OCI-LY1 (cell line): ENCODE measurements at regions not wholly inside any gene's neighbourhood (a gene's known extent, or its start where the extent isn't known, plus 50 kb on each side); places are given as distances from the start of the nearest gene placed in this dataset.

Experiments used
- H2AFZ ChIP-seq: fragments of 200-600 bp; sonication (generic), shearing (Covaris generic); 2 replicates; pipeline ENCODE4 v1.6.0; 2014; ENCODE audit warnings: antibody characterized with exemption, mild to moderate bottlenecking, low read length
- H3F3A ChIP-seq: fragments of 200-600 bp; sonication (generic), shearing (Covaris generic); 2 replicates; pipeline ENCODE4 v1.6.0; 2014; ENCODE audit warnings: mild to moderate bottlenecking, antibody characterized with exemption, low read length, moderate library complexity; ENCODE audit not compliant: insufficient read depth
- H3K27ac ChIP-seq: fragments of 200-600 bp; sonication (generic); 2 replicates; pipeline ENCODE4 v1.5.1; 2014; ENCODE audit warnings: low read length, mixed run types, mild to moderate bottlenecking, low read depth; ENCODE audit not compliant: poor library complexity, severe bottlenecking
- H3K27me3 ChIP-seq: fragments of 200-600 bp; sonication (generic); 2 replicates; pipeline ENCODE4 v1.6.0; 2014; ENCODE audit warnings: antibody characterized with exemption, mild to moderate bottlenecking, low read length, moderate library complexity; ENCODE audit not compliant: insufficient read depth
- H3K36me3 ChIP-seq: fragments of 200-600 bp; sonication (generic); 2 replicates; pipeline ENCODE4 v1.6.1; 2014; ENCODE audit warnings: mild to moderate bottlenecking, antibody characterized with exemption, low read length, moderate library complexity, mixed read lengths; ENCODE audit not compliant: insufficient read depth
- H3K4me1 ChIP-seq: fragments of 200-600 bp; sonication (generic); 2 replicates; pipeline ENCODE4 v1.5.1; 2014; ENCODE audit warnings: mild to moderate bottlenecking, low read length, moderate library complexity; ENCODE audit not compliant: insufficient read depth, severe bottlenecking
- H3K4me2 ChIP-seq: fragments of 200-600 bp; sonication (generic), shearing (Covaris generic); 2 replicates; pipeline ENCODE4 v1.6.1; 2014; ENCODE audit warnings: low read length
- H3K4me3 ChIP-seq: fragments of 200-600 bp; sonication (generic); 2 replicates; pipeline ENCODE4 v1.5.1; 2014; ENCODE audit warnings: low read length, low read depth, mild to moderate bottlenecking, mixed read lengths; ENCODE audit not compliant: poor library complexity, severe bottlenecking
- H3K79me2 ChIP-seq: fragments of 200-600 bp; shearing (Covaris generic); 2 replicates; pipeline ENCODE4 v1.6.1; 2016; ENCODE audit warnings: mixed run types, low read length, mixed read lengths; ENCODE audit not compliant: insufficient read depth
- H3K9ac ChIP-seq: fragments of 200-600 bp; sonication (generic), shearing (Covaris generic); 2 replicates; pipeline ENCODE4 v1.6.1; 2014; ENCODE audit warnings: mild to moderate bottlenecking, low read length, mixed read lengths
- H3K9me2 ChIP-seq: fragments of 200-600 bp; sonication (generic), shearing (Covaris generic); 2 replicates; pipeline ENCODE4 v1.6.1; 2014; ENCODE audit warnings: low read depth, mild to moderate bottlenecking, low read length, mixed read lengths
- H3K9me3 ChIP-seq: fragments of 200-600 bp; shearing (Covaris generic); 2 replicates; pipeline ENCODE4 v1.6.1; 2014; ENCODE audit warnings: low read length, mixed read lengths
- H4K20me1 ChIP-seq: fragments of 200-600 bp; sonication (generic), shearing (Covaris generic); 2 replicates; pipeline ENCODE4 v1.6.0; 2016; ENCODE audit warnings: mild to moderate bottlenecking, low read length; ENCODE audit not compliant: insufficient read depth
- CTCF ChIP-seq: fragments of 200-600 bp; sonication (generic), shearing (Covaris generic); IDR thresholded peaks from 2 replicates; pipeline ENCODE4 v1.5.1; 2017; ENCODE audit warnings: mild to moderate bottlenecking, antibody characterized with exemption, low read length, moderate library complexity, mixed read lengths
- EZH2 ChIP-seq: fragments of 200-600 bp; sonication (generic), shearing (Covaris generic); IDR thresholded peaks from 2 replicates; pipeline ENCODE4 v1.8.0; 2017; ENCODE audit warnings: borderline replicate concordance, mixed run types, mild to moderate bottlenecking, antibody characterized with exemption, low read length, moderate library complexity, mixed read lengths

DNA sequence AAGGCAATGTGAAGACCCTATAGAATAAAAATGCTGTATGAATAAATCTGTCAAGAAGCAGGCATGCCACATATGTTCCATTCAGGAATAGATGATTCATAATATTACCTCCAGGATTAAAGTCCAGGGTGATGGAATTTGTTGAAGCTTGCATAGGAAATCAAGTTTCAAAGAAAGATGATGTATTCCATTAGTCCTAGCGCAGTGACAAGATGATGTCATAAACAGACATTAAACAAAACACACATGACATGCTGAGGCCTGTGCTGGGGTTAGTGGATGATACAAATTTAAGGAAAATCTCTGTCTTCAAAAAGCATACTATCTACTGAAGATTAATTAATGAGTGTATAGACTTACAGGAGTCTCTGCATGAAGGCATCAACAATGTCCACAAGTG lies 1025.2 kb downstream of the CDH11 start:
- Histone ChIP-seq H3K4me3 (no peak overlapping the region), H3K9me3 (peaks cover 18% of the 10 kb centered on the region), H3K4me1 (peaks cover 8% of the 10 kb centered on the region), H3K27me3 (no peaks in the 10 kb centered on the region), H3K36me3 (no peaks in the 10 kb centered on the region), H3K9ac (no peak overlapping the region), H3K4me2 (no peak overlapping the region), H3F3A (no peaks in the 10 kb centered on the region), H3K9me2 (no peaks in the 10 kb centered on the region), H2AFZ (no peak overlapping the region), H3K79me2 (no peaks in the 10 kb centered on the region), H3K27ac (no peak overlapping the region), H4K20me1 (no peaks in the 10 kb centered on the region)
- TF ChIP-seq EZH2 = no peak

DNA sequence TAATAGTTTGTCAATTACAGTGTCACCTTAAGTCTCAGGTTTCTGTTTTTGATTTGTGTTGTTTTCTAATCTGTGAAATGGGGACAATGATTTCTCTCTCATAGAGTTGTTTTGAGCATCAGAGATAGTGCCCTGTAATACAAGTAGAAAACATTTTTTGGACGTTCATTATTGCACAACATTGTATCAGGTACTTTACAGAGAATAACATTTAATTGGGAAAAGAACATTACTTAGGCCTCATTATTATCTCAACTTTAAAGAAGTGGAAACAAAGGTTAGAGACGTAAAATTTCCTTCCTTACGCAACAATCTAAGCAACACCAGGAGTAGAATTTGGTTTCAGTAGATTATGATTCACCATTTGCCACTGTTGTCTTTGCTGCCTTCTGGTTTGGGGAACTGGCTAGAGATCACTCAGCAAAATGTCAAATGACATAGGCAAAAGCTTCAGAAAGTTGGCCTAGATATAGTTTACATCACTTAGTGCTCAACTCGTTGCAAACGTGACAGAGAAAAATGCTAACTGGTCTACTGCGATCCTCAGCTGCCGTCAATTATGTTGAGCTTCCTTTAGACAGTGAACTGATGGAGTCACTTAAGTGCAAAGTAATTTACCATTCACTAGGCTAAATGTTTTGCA lies 1026.8 kb downstream of the CDH11 start:
- Histone ChIP-seq H2AFZ (peak overlapping the region; percentile 54; the same call in 1 of the 2 replicates), H3K4me1 (peaks cover 23% of the 10 kb centered on the region), H3K9me3 (peaks cover 18% of the 10 kb centered on the region), H3K9me2 (no peaks in the 10 kb centered on the region), H3F3A (no peaks in the 10 kb centered on the region), H4K20me1 (no peaks in the 10 kb centered on the region), H3K4me2 (no peak overlapping the region), H3K27me3 (no peaks in the 10 kb centered on the region), H3K4me3 (no peak overlapping the region), H3K27ac (no peak overlapping the region), H3K9ac (no peak overlapping the region), H3K36me3 (no peaks in the 10 kb centered on the region), H3K79me2 (no peaks in the 10 kb centered on the region)
- TF ChIP-seq EZH2 = no peak
- TF ChIP-seq CTCF = no peak

GRCh38 chr16:64094181-64094965 lies 1027.5 kb downstream of the CDH11 start:
- H3K27me3 ChIP-seq = no peaks in the 10 kb centered on the region
- H3K27ac ChIP-seq = no peak overlapping the region
- no peaks in the 10 kb centered on the region for H3F3A ChIP-seq
- no peak overlapping the region for H2AFZ ChIP-seq
- no peaks in the 10 kb centered on the region for H4K20me1 ChIP-seq
- no peak overlapping the region for H3K9ac ChIP-seq
- H3K9me3 ChIP-seq = peaks cover 18% of the 10 kb centered on the region
- H3K79me2 ChIP-seq = no peaks in the 10 kb centered on the region
- H3K4me3 ChIP-seq = no peak overlapping the region
- H3K4me1 ChIP-seq = peaks cover 30% of the 10 kb centered on the region
- no peaks in the 10 kb centered on the region for H3K36me3 ChIP-seq
- no peak overlapping the region for H3K4me2 ChIP-seq
- TF ChIP-seq EZH2 = no peak
- no peak for TF ChIP-seq CTCF
- no peaks in the 10 kb centered on the region for H3K9me2 ChIP-seq
